Transverse colon (tissue), 4 donors: ENCODE measurements at regions not wholly inside any gene's neighbourhood (a gene's known extent, or its start where the extent isn't known, plus 50 kb on each side); places are given as distances from the start of the nearest gene placed in this dataset.

Source experiments
- POLR2AphosphoS5 ChIP-seq, 3 donors: sonication (generic); formaldehyde crosslinking; IDR thresholded peaks; one replicate each; pipeline ENCODE4 v1.6.1; 2016; ENCODE audit warnings: antibody characterized with exemption in 3 of 3
- TF ChIP-seq, protein P1 (sequence below), 5 experiments: fragments of 200-600 bp in 3 of 5; fragments of 450-650 bp in 2 of 5; sonication (generic) in 3 of 5; IDR thresholded peaks; 1 replicate in 2 of 5; 2 replicates in 3 of 5; pipeline ENCODE4 v1.5.1; 2016 to 2017; ENCODE audit warnings: antibody characterized with exemption in 5 of 5, inconsistent platforms in 3 of 5, mild to moderate bottlenecking in 2 of 5, moderate library complexity in 1 of 5

DNA sequence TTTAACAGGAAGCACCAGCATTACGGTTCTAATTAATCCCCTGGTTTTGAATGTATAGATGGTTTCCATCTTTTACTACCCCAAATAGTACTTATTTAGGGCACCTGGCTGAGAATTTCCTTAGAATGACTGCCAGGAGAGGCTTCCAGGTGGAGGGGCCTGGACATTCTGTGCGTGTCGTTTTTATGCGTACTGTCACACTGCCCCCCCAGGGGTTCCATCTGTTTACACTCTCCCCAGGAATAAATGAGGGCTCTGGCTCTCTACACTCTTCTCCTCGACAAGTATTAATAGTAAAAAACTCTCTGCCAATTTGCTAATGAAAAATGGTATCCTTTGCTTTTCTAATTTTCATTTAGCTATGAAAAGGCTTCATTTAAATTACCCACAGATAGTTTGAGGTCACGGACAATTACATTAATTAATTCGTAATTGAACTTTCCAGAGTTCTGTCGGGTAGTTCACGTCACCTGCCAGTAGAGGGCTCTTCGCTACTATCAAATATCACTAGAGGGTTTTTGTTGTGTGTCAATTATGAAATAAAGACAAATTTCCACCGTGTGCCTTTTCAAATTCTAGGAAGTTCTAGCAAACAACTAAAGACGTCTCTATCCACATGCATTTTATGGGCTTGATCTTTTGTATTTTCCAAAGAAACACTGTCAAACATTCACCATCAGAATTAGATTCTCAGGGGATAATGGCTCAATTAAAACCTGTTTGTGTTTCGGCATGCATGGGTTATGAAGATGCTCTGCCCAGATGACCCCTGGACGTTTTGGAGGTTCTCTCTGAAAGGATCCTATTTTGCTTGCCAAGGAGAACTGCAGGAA lies 88.8 kb upstream of the ASB18 start:
- TF ChIP-seq, protein P1, sequence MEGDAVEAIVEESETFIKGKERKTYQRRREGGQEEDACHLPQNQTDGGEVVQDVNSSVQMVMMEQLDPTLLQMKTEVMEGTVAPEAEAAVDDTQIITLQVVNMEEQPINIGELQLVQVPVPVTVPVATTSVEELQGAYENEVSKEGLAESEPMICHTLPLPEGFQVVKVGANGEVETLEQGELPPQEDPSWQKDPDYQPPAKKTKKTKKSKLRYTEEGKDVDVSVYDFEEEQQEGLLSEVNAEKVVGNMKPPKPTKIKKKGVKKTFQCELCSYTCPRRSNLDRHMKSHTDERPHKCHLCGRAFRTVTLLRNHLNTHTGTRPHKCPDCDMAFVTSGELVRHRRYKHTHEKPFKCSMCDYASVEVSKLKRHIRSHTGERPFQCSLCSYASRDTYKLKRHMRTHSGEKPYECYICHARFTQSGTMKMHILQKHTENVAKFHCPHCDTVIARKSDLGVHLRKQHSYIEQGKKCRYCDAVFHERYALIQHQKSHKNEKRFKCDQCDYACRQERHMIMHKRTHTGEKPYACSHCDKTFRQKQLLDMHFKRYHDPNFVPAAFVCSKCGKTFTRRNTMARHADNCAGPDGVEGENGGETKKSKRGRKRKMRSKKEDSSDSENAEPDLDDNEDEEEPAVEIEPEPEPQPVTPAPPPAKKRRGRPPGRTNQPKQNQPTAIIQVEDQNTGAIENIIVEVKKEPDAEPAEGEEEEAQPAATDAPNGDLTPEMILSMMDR (IDR thresholded peaks at IDR 0.05) = peak; percentile 69 to 92 (median 81)
- no peak for TF ChIP-seq POLR2AphosphoS5 (IDR thresholded peaks at IDR 0.05)
